HCT116 (cell line): ENCODE measurements at regions not wholly inside any gene's neighbourhood (a gene's known extent, or its start where the extent isn't known, plus 50 kb on each side); places are given as distances from the start of the nearest gene placed in this dataset.

Source experiments
- ATAC-seq: fragments of 200-7000 bp; cut with Tn5 transposase; 2 replicates; pipeline ENCODE4 v1.9.1; 2020; ENCODE audit warnings: mild to moderate bottlenecking, moderate library complexity
- BruUV-seq: library from RNA; stranded (reverse); fragments of 400-500 nt; replicated peaks from 2 replicates; lab custom pipeline; 2021; lab: Mats Ljungman, UMichigan
- CTCF ChIA-PET: fragments of 300-600 bp; sonication (Branson Sonifier 250); formaldehyde crosslinking; loops from one replicate; lab custom pipeline; 2021; ENCODE audit warnings: antibody characterized with exemption; lab: Charles Lee
- POLR2A ChIA-PET: fragments of 300-600, 350-600 bp; sonication (Branson Sonifier 250); formaldehyde crosslinking; loops from one replicate; lab custom pipeline; 2021; ENCODE audit warnings: antibody characterized with exemption; lab: Charles Lee
- RAD21 ChIA-PET, 2 experiments: fragments of 300-600 bp; sonication (Branson Sonifier 250); formaldehyde crosslinking; loops; one replicate each; lab custom pipeline; 2023; ENCODE audit warnings: low total read pairs in 2 of 2; ENCODE audit not compliant: uncharacterized antibody in 2 of 2, unreplicated experiment in 2 of 2, low non-redundant PET in 1 of 2; lab: Charles Lee
- DNase-seq: peaks from one replicate; pipeline ENCODE4 v3.0.0-alpha.2; 2010; ENCODE audit warnings: low read depth, low spot score
- H2AFZ ChIP-seq: fragments of 200-600 bp; shearing (Covaris generic), sonication (generic); 2 replicates; pipeline ENCODE4 v1.6.1; 2017; ENCODE audit warnings: low read depth, mixed run types, mixed read lengths, antibody characterized with exemption, low read length; ENCODE audit not compliant: poor library complexity, severe bottlenecking
- H3K27ac ChIP-seq: 2 replicates; pipeline ENCODE4 v1.5.1; 2012; ENCODE audit warnings: low read depth, low read length
- H3K27me3 ChIP-seq: fragments of 200-600 bp; sonication (generic); 2 replicates; pipeline ENCODE4 v1.6.1; 2016; ENCODE audit warnings: mixed run types, low read length, mixed read lengths; ENCODE audit not compliant: insufficient read depth
- H3K36me3 ChIP-seq, 2 experiments: fragments of 200-500 bp in 1 of 2; fragments of 200-600 bp in 1 of 2; sonication (Bioruptor generic) in 1 of 2; sonication (generic) in 1 of 2; 2 replicates each; pipeline versions ENCODE4 v1.5.1 to v1.6.1; 2014 to 2016; ENCODE audit warnings: low read length in 2 of 2, inconsistent platforms in 1 of 2, mixed read lengths in 1 of 2, mixed run types in 1 of 2; ENCODE audit not compliant: insufficient read depth in 2 of 2, control insufficient read depth in 1 of 2
- H3K4me1 ChIP-seq, 2 experiments: fragments of 200-600 bp in 1 of 2; sonication (generic) in 1 of 2; 2 replicates each; pipeline versions ENCODE4 v1.5.1 to v1.6.1; 2012 to 2017; ENCODE audit warnings: low read length in 2 of 2, inconsistent platforms in 1 of 2, mild to moderate bottlenecking in 1 of 2, mixed read lengths in 1 of 2, mixed run types in 1 of 2, moderate library complexity in 1 of 2; ENCODE audit not compliant: insufficient read depth in 2 of 2, control insufficient read depth in 1 of 2
- H3K4me2 ChIP-seq: fragments of 200-600 bp; sonication (generic); 2 replicates; pipeline ENCODE4 v1.6.1; 2017; ENCODE audit warnings: mixed run types, low read length, mixed read lengths
- H3K4me3 ChIP-seq, 2 experiments: fragments of 200-600 bp in 1 of 2; sonication (generic) in 1 of 2; replicated peaks in 1 of 2; 2 replicates each; pipeline ENCODE4 v1.5.1; 2011 to 2016; ENCODE audit warnings: low read length in 2 of 2, control low read depth in 1 of 2, low read depth in 1 of 2, mild to moderate bottlenecking in 1 of 2, mixed read lengths in 1 of 2, mixed run types in 1 of 2
- H3K79me2 ChIP-seq: fragments of 200-600 bp; sonication (generic); 2 replicates; pipeline ENCODE4 v1.6.1; 2017; ENCODE audit warnings: mild to moderate bottlenecking, mixed run types, low read length, moderate library complexity, mixed read lengths; ENCODE audit not compliant: insufficient read depth
- H3K9ac ChIP-seq: fragments of 200-600 bp; sonication (generic); 2 replicates; pipeline ENCODE4 v1.6.1; 2016; ENCODE audit warnings: low read length, mixed read lengths
- H3K9me2 ChIP-seq: fragments of 200-600 bp; sonication (generic), shearing (Covaris generic); 2 replicates; pipeline ENCODE4 v1.6.1; 2017; ENCODE audit warnings: mixed run types, mild to moderate bottlenecking, moderate library complexity; ENCODE audit not compliant: insufficient read depth
- H3K9me3 ChIP-seq, 2 experiments: fragments of 200-500 bp in 1 of 2; fragments of 200-600 bp in 1 of 2; sonication (Bioruptor generic) in 1 of 2; sonication (generic) in 1 of 2; 2 replicates each; pipeline ENCODE4 v1.6.1; 2014 to 2017; ENCODE audit warnings: low read length in 2 of 2, mixed read lengths in 2 of 2, inconsistent platforms in 1 of 2, low read depth in 1 of 2, mild to moderate bottlenecking in 1 of 2, mixed run types in 1 of 2, moderate library complexity in 1 of 2; ENCODE audit not compliant: control insufficient read depth in 1 of 2, insufficient read depth in 1 of 2
- H4K20me1 ChIP-seq: fragments of 200-600 bp; sonication (generic), shearing (Covaris generic); 2 replicates; pipeline ENCODE4 v1.6.1; 2017; ENCODE audit warnings: mixed run types, mild to moderate bottlenecking, moderate library complexity; ENCODE audit not compliant: insufficient read depth
- EGR1 ChIP-seq: IDR thresholded peaks from 2 replicates; pipeline ENCODE4 v1.6.1; 2012; ENCODE audit warnings: low read depth
- ELF1 ChIP-seq: IDR thresholded peaks from 2 replicates; pipeline ENCODE4 v1.6.1; 2012; ENCODE audit warnings: low read depth, borderline replicate concordance
- EZH2 ChIP-seq: fragments of 200-600 bp; sonication (generic); IDR thresholded peaks from 2 replicates; pipeline ENCODE4 v1.6.1; 2017; ENCODE audit warnings: antibody characterized with exemption, mixed run types
- POLR2A ChIP-seq: IDR thresholded peaks from 2 replicates; pipeline ENCODE4 v1.7.0; 2011; ENCODE audit warnings: borderline replicate concordance; ENCODE audit not compliant: insufficient read depth, insufficient read length; ENCODE audit errors: extremely low read depth
- SRF ChIP-seq: IDR thresholded peaks from 2 replicates; pipeline ENCODE4 v1.6.1; 2012; ENCODE audit warnings: low read depth
- intact Hi-C: fragments of 100-400 bp; cut with micrococcal nuclease; formaldehyde crosslinking; loops from 2 replicates; pipeline ENCODE4 v1.10.0; 2022
- TF ChIP-seq, protein P1 (sequence below): IDR thresholded peaks from 2 replicates; pipeline ENCODE4 v1.6.1; 2011; ENCODE audit warnings: mild to moderate bottlenecking, low read length, moderate library complexity; ENCODE audit not compliant: insufficient replicate concordance; ENCODE audit errors: extremely low read depth
- TF ChIP-seq, protein P2 (sequence below), 3 experiments: fragments of 200-600 bp in 1 of 3; sonication (generic) in 1 of 3; IDR thresholded peaks in 2 of 3; conservative IDR thresholded peaks in 1 of 3; 2 replicates each; pipeline ENCODE4 v1.5.1; 2012 to 2017; ENCODE audit warnings: low read depth in 2 of 3, low read length in 2 of 3, antibody characterized with exemption in 1 of 3, borderline replicate concordance in 1 of 3, control low read depth in 1 of 3, mild to moderate bottlenecking in 1 of 3, mixed read lengths in 1 of 3, mixed run types in 1 of 3, moderate library complexity in 1 of 3; ENCODE audit not compliant: insufficient read depth in 1 of 3
- TF ChIP-seq, protein P3 (sequence below): IDR thresholded peaks from 2 replicates; pipeline ENCODE4 v1.6.1; 2012

DNA sequence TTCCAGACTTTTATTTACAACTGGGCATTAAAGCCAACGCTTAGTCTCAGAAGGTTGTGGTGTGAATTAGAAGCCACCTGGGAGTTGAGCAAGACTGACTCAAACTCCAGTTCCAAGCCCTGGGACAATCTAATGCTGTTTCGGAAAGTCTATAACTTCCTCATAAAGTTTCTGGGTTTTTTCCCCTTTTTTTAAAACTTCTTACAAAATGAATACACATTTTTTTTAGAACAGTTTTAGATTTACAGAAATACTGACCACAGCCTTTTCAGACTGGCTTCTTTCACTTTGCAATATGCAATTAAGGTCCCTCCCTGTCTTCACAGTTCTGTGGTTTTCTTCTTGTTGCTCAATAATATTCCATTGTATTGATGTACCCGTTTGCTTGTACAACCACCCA lies 115.9 kb upstream of the TWIST2 start:
- ChIA-PET CTCF (no interaction called here), POLR2A (no interaction called here), RAD21 (no interaction called here)
- Histone ChIP-seq H3K9ac (no peak overlapping the region), H3K4me3 (no peak overlapping the region), H3K9me2 (no peaks in the 10 kb centered on the region), H3K9me3 (no peaks in the 10 kb centered on the region), H3K4me1 (no peaks in the 10 kb centered on the region), H3K79me2 (no peaks in the 10 kb centered on the region), H3K4me2 (no peak overlapping the region), H3K36me3 (no peaks in the 10 kb centered on the region), H3K27me3 (no peaks in the 10 kb centered on the region), H2AFZ (peak overlapping the region; percentile 44), H3K27ac (no peak overlapping the region), H4K20me1 (no peaks in the 10 kb centered on the region)
- intact Hi-C loops, result no loop called here
- no peak for TF ChIP-seq SRF
- no peak for TF ChIP-seq EZH2
- TF ChIP-seq, protein P1, sequence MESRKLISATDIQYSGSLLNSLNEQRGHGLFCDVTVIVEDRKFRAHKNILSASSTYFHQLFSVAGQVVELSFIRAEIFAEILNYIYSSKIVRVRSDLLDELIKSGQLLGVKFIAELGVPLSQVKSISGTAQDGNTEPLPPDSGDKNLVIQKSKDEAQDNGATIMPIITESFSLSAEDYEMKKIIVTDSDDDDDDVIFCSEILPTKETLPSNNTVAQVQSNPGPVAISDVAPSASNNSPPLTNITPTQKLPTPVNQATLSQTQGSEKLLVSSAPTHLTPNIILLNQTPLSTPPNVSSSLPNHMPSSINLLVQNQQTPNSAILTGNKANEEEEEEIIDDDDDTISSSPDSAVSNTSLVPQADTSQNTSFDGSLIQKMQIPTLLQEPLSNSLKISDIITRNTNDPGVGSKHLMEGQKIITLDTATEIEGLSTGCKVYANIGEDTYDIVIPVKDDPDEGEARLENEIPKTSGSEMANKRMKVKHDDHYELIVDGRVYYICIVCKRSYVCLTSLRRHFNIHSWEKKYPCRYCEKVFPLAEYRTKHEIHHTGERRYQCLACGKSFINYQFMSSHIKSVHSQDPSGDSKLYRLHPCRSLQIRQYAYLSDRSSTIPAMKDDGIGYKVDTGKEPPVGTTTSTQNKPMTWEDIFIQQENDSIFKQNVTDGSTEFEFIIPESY, result no peak
- TF ChIP-seq, protein P2, sequence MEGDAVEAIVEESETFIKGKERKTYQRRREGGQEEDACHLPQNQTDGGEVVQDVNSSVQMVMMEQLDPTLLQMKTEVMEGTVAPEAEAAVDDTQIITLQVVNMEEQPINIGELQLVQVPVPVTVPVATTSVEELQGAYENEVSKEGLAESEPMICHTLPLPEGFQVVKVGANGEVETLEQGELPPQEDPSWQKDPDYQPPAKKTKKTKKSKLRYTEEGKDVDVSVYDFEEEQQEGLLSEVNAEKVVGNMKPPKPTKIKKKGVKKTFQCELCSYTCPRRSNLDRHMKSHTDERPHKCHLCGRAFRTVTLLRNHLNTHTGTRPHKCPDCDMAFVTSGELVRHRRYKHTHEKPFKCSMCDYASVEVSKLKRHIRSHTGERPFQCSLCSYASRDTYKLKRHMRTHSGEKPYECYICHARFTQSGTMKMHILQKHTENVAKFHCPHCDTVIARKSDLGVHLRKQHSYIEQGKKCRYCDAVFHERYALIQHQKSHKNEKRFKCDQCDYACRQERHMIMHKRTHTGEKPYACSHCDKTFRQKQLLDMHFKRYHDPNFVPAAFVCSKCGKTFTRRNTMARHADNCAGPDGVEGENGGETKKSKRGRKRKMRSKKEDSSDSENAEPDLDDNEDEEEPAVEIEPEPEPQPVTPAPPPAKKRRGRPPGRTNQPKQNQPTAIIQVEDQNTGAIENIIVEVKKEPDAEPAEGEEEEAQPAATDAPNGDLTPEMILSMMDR (IDR thresholded peaks at IDR 0.05 in 2 of 3, conservative IDR thresholded peaks at IDR 0.05 in 1 of 3; ENCODE audit: borderline replicate concordance in 1 of 3, insufficient read depth in 1 of 3, low read depth in 2 of 3, low read length in 2 of 3), result no peak
- no peak for TF ChIP-seq POLR2A
- TF ChIP-seq EGR1, result no peak
- TF ChIP-seq, protein P3, sequence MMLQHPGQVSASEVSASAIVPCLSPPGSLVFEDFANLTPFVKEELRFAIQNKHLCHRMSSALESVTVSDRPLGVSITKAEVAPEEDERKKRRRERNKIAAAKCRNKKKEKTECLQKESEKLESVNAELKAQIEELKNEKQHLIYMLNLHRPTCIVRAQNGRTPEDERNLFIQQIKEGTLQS, result no peak
- TF ChIP-seq ELF1, result no peak
- BruUV-seq, result no TSS peak
- DNase-seq (no peak), ATAC-seq (no peak)
